ENCODE measurements at regions not wholly inside any gene's neighbourhood (a gene's known extent, or its start where the extent isn't known, plus 50 kb on each side); places are given as distances from the start of the nearest gene placed in this dataset.

DNA sequence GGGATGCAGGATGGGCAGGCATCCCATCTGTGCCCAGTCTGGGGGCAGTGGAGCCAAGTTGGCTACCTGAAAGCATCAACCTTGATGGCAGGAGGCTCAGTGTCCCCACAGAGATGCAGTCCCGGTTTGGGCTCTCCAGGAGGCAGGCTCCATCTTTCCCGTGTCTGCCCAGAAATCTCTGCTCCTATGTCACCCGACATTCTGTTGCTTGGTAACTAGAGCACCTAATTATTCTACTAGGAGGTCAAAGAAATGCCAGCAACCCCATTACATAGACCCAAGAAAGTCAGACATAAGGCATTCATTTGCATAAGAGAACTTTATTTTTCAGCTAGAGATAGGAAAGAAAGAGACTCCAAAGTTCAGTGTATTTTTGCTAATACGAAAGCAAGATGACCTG, 100.3 kb upstream of the BACE2 start:
- no peaks in the 10 kb centered on the region for H3K79me2 ChIP-seq (ENCODE audit: control insufficient read depth, low read length)
- TF ChIP-seq, protein P1, sequence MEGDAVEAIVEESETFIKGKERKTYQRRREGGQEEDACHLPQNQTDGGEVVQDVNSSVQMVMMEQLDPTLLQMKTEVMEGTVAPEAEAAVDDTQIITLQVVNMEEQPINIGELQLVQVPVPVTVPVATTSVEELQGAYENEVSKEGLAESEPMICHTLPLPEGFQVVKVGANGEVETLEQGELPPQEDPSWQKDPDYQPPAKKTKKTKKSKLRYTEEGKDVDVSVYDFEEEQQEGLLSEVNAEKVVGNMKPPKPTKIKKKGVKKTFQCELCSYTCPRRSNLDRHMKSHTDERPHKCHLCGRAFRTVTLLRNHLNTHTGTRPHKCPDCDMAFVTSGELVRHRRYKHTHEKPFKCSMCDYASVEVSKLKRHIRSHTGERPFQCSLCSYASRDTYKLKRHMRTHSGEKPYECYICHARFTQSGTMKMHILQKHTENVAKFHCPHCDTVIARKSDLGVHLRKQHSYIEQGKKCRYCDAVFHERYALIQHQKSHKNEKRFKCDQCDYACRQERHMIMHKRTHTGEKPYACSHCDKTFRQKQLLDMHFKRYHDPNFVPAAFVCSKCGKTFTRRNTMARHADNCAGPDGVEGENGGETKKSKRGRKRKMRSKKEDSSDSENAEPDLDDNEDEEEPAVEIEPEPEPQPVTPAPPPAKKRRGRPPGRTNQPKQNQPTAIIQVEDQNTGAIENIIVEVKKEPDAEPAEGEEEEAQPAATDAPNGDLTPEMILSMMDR (IDR thresholded peaks at IDR 0.05; ENCODE audit: low read depth, low read length, poor library complexity, severe bottlenecking): no peak
- no peak for TF ChIP-seq EZH2phosphoT487 (IDR thresholded peaks at IDR 0.05; ENCODE audit: borderline replicate concordance, low read length)
- H3F3A ChIP-seq (ENCODE audit: control insufficient read depth, insufficient read depth): no peaks in the 10 kb centered on the region
- H3K9me3 ChIP-seq (ENCODE audit: control insufficient read depth, insufficient read depth, low read length): no peaks in the 10 kb centered on the region
- H3K27ac ChIP-seq (ENCODE audit: low read depth, low read length): no peak overlapping the region
- no peaks in the 10 kb centered on the region for H3K4me1 ChIP-seq (ENCODE audit: control insufficient read depth, low read length)
- no peaks in the 10 kb centered on the region for H3K27me3 ChIP-seq (ENCODE audit: control insufficient read depth, low read length)
- no peaks in the 10 kb centered on the region for H4K20me1 ChIP-seq (ENCODE audit: control insufficient read depth, insufficient read depth, low read depth, low read length)
- H3K4me3 ChIP-seq (ENCODE audit: low read length): no peak overlapping the region
- no peak overlapping the region for H3K4me2 ChIP-seq (ENCODE audit: low read length)
- H3K36me3 ChIP-seq (ENCODE audit: control insufficient read depth, low read length): no peaks in the 10 kb centered on the region
- H3K9me2 ChIP-seq (replicated peaks; ENCODE audit: control insufficient read depth, low read length): no peaks in the 10 kb centered on the region

DNA sequence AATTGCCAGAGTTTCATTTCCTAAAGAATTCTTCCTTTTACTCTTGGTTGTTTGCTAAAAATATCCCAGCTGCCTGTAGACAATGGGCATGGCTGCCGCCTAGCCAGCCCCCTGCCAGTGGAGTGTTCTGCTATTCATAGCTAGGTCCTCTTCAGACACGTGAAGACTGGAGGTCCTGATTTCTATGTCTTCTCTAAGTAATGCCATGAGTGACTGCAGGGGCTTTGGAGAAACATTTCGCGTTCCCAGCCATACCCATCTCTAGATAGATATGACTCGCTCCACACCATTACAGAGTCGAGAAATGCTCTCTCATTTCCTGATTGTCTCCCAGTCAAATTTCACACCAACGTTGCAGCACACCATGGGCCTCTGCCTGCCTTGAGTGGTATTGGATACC, 99.5 kb upstream of the BACE2 start:
- Histone ChIP-seq H3K4me1 (ENCODE audit: control insufficient read depth, low read length) (no peaks in the 10 kb centered on the region), H3K9me3 (ENCODE audit: control insufficient read depth, insufficient read depth, low read length) (no peaks in the 10 kb centered on the region), H3K4me3 (ENCODE audit: low read length) (no peak overlapping the region), H3K36me3 (ENCODE audit: control insufficient read depth, low read length) (no peaks in the 10 kb centered on the region), H3K9me2 (replicated peaks; ENCODE audit: control insufficient read depth, low read length) (no peaks in the 10 kb centered on the region), H3K79me2 (ENCODE audit: control insufficient read depth, low read length) (no peaks in the 10 kb centered on the region), H3K4me2 (ENCODE audit: low read length) (no peak overlapping the region), H4K20me1 (ENCODE audit: control insufficient read depth, insufficient read depth, low read depth, low read length) (no peaks in the 10 kb centered on the region), H3K27ac (ENCODE audit: low read depth, low read length) (no peak overlapping the region), H3F3A (ENCODE audit: control insufficient read depth, insufficient read depth) (no peaks in the 10 kb centered on the region), H3K27me3 (ENCODE audit: control insufficient read depth, low read length) (no peaks in the 10 kb centered on the region)
- no peak for TF ChIP-seq EZH2phosphoT487 (IDR thresholded peaks at IDR 0.05; ENCODE audit: borderline replicate concordance, low read length)
- TF ChIP-seq, protein P1 (IDR thresholded peaks at IDR 0.05; ENCODE audit: low read depth, low read length, poor library complexity, severe bottlenecking): no peak

DNA sequence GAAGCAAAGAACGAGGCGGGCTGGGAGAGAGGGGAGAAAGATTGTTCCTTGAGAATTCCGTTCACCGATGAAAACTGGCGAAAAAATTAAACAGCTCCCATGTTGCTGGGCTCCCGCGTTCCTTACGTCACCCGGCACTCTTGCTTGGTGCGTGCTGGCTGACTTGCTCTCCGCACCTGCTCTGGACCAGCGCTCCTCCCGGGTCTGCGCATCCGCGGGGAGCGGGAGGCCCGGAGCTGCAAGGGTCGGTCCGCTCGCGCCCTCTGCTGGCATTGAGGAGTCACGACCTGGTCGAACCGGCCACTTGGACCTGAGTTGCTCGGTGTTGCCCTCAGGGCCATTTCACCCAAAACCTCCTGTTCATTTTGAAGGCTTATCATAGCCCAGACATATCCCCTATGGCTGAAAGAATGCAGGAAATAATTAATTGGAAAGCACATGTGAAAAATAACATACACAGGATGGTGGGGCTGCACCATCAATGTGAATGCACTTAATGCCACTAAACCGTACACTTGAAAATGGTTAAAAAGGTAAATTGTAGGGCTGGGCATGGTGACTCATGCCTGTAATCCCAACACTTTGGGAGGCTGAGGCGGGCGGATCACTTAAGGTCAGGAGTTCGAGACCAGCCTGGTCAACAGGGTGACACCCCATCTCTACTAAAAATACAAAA, 98.9 kb upstream of the BACE2 start:
- Histone ChIP-seq H3K9me2 (replicated peaks; ENCODE audit: control insufficient read depth, low read length) (no peaks in the 10 kb centered on the region), H3K4me1 (ENCODE audit: control insufficient read depth, low read length) (no peaks in the 10 kb centered on the region), H3K27me3 (ENCODE audit: control insufficient read depth, low read length) (no peaks in the 10 kb centered on the region), H3K79me2 (ENCODE audit: control insufficient read depth, low read length) (no peaks in the 10 kb centered on the region), H3F3A (ENCODE audit: control insufficient read depth, insufficient read depth) (no peaks in the 10 kb centered on the region), H3K27ac (ENCODE audit: low read depth, low read length) (no peak overlapping the region), H3K36me3 (ENCODE audit: control insufficient read depth, low read length) (no peaks in the 10 kb centered on the region), H4K20me1 (ENCODE audit: control insufficient read depth, insufficient read depth, low read depth, low read length) (no peaks in the 10 kb centered on the region), H3K9me3 (ENCODE audit: control insufficient read depth, insufficient read depth, low read length) (no peaks in the 10 kb centered on the region), H3K4me2 (ENCODE audit: low read length) (no peak overlapping the region), H3K4me3 (ENCODE audit: low read length) (no peak overlapping the region)
- TF ChIP-seq EZH2phosphoT487 (IDR thresholded peaks at IDR 0.05; ENCODE audit: borderline replicate concordance, low read length): no peak
- TF ChIP-seq, protein P1 (IDR thresholded peaks at IDR 0.05; ENCODE audit: low read depth, low read length, poor library complexity, severe bottlenecking): peak; percentile 79

All from DOHH2 (cell line).